NCI-H2196 (cell line): ENCODE measurements at regions not wholly inside any gene's neighbourhood (a gene's known extent, or its start where the extent isn't known, plus 50 kb on each side); places are given as distances from the start of the nearest gene placed in this dataset.

Source experiments
- DNase-seq: peaks from one replicate; lab custom pipeline; 2025; ENCODE audit not compliant: unreplicated experiment; lab: John Stamatoyannopoulos, UW

- DNase-seq = no peak
These were observed 54.4 kb upstream of the DRD2 start for GRCh38 chr11:113529606-113530005.

DNA sequence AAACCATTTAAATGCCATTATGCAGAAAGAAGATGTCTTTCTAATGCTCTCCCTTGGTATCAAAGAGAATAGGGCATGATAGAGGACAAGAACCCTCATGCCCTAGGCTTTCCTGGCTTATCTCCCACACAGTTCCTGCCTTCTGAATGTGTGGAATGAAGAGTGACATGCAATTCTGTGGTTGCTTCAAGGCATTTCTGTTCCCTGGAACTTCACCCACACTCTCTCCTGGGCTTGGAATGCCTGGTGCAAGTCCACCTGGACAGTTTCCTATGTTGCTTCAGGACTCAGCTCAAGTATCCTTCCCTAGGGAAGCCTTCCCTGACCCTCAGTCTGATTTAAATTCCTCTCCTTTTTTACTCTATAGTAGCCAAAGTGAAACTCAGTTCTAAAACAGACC, 53.8 kb upstream of the DRD2 start:
- DNase-seq = no peak

DNA sequence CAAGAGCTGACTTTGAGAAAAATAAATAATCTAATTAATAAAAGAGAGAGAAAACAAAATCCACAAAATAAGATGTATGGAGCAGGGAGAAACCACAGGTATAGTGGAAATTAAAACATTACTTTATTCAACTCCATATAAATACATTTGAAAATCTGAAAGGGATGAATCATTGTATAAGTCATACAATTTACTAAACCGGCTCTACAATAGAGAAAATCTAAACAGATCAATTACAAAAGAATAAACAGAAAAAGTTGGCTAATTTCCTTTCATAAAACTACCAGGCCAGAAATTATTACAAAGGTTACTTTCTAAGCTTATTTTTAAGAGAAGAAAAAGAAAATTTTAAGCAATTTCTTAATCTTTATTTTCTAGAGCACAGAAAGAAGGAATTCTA, 51.3 kb upstream of the DRD2 start:
- DNase-seq = no peak
